ENCODE measurements at regions not wholly inside any gene's neighbourhood (a gene's known extent, or its start where the extent isn't known, plus 50 kb on each side); places are given as distances from the start of the nearest gene placed in this dataset.
A peak's percentile ranks its signal among the peaks of the same experiment; 100 is the strongest.

- TF ChIP-seq MGA (IDR thresholded peaks at IDR 0.05) (peak; percentile 10; the same call in 1 of the 2 replicates), KDM2B (CRISPR knock-in tag; IDR thresholded peaks at IDR 0.05) (no peak), MIER1 (IDR thresholded peaks at IDR 0.05; ENCODE audit: low read depth) (no peak), PATZ1 (CRISPR knock-in tag; IDR thresholded peaks at IDR 0.05; ENCODE audit: borderline replicate concordance) (no peak), MEF2A (IDR thresholded peaks at IDR 0.05; ENCODE audit: control insufficient read depth, low read depth, low read length) (no peak), TRIM28 (IDR thresholded peaks at IDR 0.05) (0 out of 2 replicates have a peak, but pooled peaks have one; percentile 23), ZNF766 (CRISPR knock-in tag; conservative IDR thresholded peaks at IDR 0.05) (0 out of 2 replicates have a peak, but pooled peaks have one; percentile 65), RFX5 (IDR thresholded peaks at IDR 0.05; ENCODE audit: low read depth, low read length) (no peak), MEIS2 (IDR thresholded peaks at IDR 0.05; ENCODE audit: partially characterized antibody) (peak; percentile 24), RBM22 (IDR thresholded peaks at IDR 0.05; ENCODE audit: low read depth, low read length, poor library complexity, severe bottlenecking) (no peak), MTA3 (IDR thresholded peaks at IDR 0.05; ENCODE audit: borderline replicate concordance) (no peak), TEAD2 (tag; IDR thresholded peaks at IDR 0.05) (peak; percentile 45; the same call in 1 of the 2 replicates), PRPF4 (IDR thresholded peaks at IDR 0.05; ENCODE audit: insufficient read depth, low read depth, low read length, poor library complexity, severe bottlenecking) (no peak), MED1 (CRISPR knock-in tag; IDR thresholded peaks at IDR 0.05; ENCODE audit: borderline replicate concordance) (no peak)
Measured at GRCh38 chr6:4358414-4359107, 223.2 kb upstream of the ECI2 start (continued).

All from K562 (cell line).